ENCODE measurements at regions not wholly inside any gene's neighbourhood (a gene's known extent, or its start where the extent isn't known, plus 50 kb on each side); places are given as distances from the start of the nearest gene placed in this dataset.
A peak's percentile ranks its signal among the peaks of the same experiment; 100 is the strongest.

DNA sequence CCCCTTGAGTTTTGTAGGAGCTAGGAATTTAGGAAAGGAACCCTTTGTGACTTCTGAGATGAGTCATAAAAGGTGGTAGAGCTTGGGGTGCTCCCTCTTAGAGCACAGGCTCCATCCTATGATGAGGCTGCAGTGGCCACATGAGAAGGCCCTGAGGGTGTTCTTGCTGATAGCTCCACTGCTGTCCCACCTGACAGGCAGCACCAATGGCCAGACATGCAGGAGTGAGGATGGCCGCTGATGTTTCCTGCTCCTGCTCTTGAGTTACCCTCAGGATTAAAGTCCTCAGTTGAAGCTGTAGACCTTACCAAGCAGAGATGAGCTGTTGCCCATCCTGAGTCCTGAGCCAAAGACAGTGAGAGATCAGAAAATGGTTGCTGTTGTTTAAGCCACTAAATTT lies 512.1 kb downstream of the CDH26 start:
- H3K36me3 Mint-ChIP-seq (ENCODE audit: low read depth): no peaks in the 10 kb centered on the region

DNA sequence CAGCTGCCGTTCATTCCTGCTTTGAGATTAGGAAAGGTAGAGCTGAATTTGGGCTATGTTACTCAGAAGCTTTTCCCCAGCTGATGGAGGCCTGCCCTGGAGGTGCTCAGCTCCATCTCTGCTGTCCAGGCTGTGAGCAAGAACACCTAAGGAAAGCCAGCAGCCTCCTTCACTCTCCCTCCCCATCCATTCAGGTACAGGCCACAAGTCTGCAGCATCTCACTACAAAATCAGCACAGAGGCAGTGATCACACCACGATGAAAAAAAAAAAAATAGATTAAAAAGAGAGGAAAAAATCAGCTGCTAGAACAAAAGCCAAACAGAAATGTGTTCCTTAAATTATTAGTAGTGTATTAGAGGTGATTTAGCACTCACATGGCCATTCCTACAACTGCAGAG lies 515.0 kb downstream of the CDH26 start:
- no peaks in the 10 kb centered on the region for H3K36me3 Mint-ChIP-seq (ENCODE audit: low read depth)
- H3K4me1 Mint-ChIP-seq: peaks cover 8% of the 10 kb centered on the region
- Histone ChIP-seq H3K27ac (ENCODE audit: low read depth, low read length) (no peak overlapping the region), H3K36me3 (ENCODE audit: control insufficient read depth, insufficient read depth, low read length) (no peaks in the 10 kb centered on the region), H3K9ac (ENCODE audit: extremely low read depth, low read length, poor library complexity, severe bottlenecking) (no peak overlapping the region), H3K9me3 (ENCODE audit: control insufficient read depth, low read length) (no peaks in the 10 kb centered on the region), H3K27me3 (ENCODE audit: control insufficient read depth, insufficient read depth, low read length, poor library complexity, severe bottlenecking) (no peaks in the 10 kb centered on the region), H3K4me1 (ENCODE audit: control insufficient read depth, insufficient read depth, low read length) (no peaks in the 10 kb centered on the region), H3K4me3 (ENCODE audit: low read length) (no peak overlapping the region)
- H3K4me3 Mint-ChIP-seq: no peak overlapping the region
- 75 to 88% methylated on average over 1 to 2 of the region's 2 CpGs for WGBS, 2 experiments (ENCODE audit: insufficient coverage in 1 of 2, insufficient read length in 1 of 2)
- no peaks in the 10 kb centered on the region for H3K27me3 Mint-ChIP-seq (ENCODE audit: insufficient read depth)
- H3K9me3 Mint-ChIP-seq: no peaks in the 10 kb centered on the region
- H3K27ac Mint-ChIP-seq: no peak overlapping the region
- TF ChIP-seq, protein P1, sequence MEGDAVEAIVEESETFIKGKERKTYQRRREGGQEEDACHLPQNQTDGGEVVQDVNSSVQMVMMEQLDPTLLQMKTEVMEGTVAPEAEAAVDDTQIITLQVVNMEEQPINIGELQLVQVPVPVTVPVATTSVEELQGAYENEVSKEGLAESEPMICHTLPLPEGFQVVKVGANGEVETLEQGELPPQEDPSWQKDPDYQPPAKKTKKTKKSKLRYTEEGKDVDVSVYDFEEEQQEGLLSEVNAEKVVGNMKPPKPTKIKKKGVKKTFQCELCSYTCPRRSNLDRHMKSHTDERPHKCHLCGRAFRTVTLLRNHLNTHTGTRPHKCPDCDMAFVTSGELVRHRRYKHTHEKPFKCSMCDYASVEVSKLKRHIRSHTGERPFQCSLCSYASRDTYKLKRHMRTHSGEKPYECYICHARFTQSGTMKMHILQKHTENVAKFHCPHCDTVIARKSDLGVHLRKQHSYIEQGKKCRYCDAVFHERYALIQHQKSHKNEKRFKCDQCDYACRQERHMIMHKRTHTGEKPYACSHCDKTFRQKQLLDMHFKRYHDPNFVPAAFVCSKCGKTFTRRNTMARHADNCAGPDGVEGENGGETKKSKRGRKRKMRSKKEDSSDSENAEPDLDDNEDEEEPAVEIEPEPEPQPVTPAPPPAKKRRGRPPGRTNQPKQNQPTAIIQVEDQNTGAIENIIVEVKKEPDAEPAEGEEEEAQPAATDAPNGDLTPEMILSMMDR (conservative IDR thresholded peaks at IDR 0.05): no peak
- peak; percentile 38 for DNase-seq

More for the DNA sequence above, 512.1 kb downstream of the CDH26 start:
- Histone ChIP-seq H3K27me3 (ENCODE audit: control insufficient read depth, insufficient read depth, low read length, poor library complexity, severe bottlenecking) (no peaks in the 10 kb centered on the region), H3K9me3 (ENCODE audit: control insufficient read depth, low read length) (no peaks in the 10 kb centered on the region), H3K27ac (ENCODE audit: low read depth, low read length) (no peak overlapping the region), H3K9ac (ENCODE audit: extremely low read depth, low read length, poor library complexity, severe bottlenecking) (no peak overlapping the region), H3K36me3 (ENCODE audit: control insufficient read depth, insufficient read depth, low read length) (no peaks in the 10 kb centered on the region), H3K4me1 (ENCODE audit: control insufficient read depth, insufficient read depth, low read length) (no peaks in the 10 kb centered on the region), H3K4me3 (ENCODE audit: low read length) (no peak overlapping the region)
- no peak overlapping the region for H3K4me3 Mint-ChIP-seq
- peaks cover 4% of the 10 kb centered on the region for H3K27me3 Mint-ChIP-seq (ENCODE audit: insufficient read depth)
- TF ChIP-seq, protein P1 (conservative IDR thresholded peaks at IDR 0.05): no peak
- peaks cover 11% of the 10 kb centered on the region for H3K4me1 Mint-ChIP-seq
- peak; percentile 13 for DNase-seq
- no peak overlapping the region for H3K27ac Mint-ChIP-seq
- WGBS, 2 experiments (ENCODE audit: insufficient coverage in 1 of 2, insufficient read length in 1 of 2): 92 to 100% methylated on average over 1 of the region's 1 CpG
- no peaks in the 10 kb centered on the region for H3K9me3 Mint-ChIP-seq

DNA sequence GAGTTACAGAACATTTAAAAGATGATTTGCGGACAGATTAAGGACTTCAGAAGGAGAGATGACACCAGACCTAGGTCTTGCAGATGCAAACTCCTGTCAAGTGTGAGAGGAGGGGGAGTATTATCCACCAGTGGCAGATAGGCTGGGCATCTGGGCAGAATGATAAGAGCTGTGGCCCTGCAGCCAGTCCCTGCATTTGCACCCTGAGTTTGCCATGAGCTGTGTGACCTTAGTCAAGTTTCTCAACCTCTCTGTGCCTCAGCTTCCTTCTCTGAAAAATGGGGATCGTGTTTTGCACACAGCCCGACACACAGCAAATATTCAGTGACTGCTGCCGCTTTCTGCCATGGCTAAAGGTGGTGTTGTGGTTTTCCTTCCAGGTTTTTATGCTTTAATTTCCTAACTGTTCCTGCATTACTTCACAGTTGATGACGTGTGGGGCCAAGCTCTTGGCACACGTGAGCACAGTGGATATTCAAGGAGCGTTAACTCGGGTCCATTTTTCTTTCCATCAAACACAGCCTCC lies 516.2 kb downstream of the CDH26 start:
- Mint-ChIP-seq H3K27ac (no peak overlapping the region), H3K4me1 (peaks cover 8% of the 10 kb centered on the region), H3K9me3 (no peaks in the 10 kb centered on the region), H3K36me3 (ENCODE audit: low read depth) (no peaks in the 10 kb centered on the region), H3K27me3 (ENCODE audit: insufficient read depth) (no peaks in the 10 kb centered on the region), H3K4me3 (no peak overlapping the region)
- TF ChIP-seq, protein P1 (conservative IDR thresholded peaks at IDR 0.05): no peak
- no peak overlapping the region for H3K4me3 ChIP-seq (ENCODE audit: low read length)
- H3K9ac ChIP-seq (ENCODE audit: extremely low read depth, low read length, poor library complexity, severe bottlenecking): no peak overlapping the region
- no peak overlapping the region for H3K27ac ChIP-seq (ENCODE audit: low read depth, low read length)
- no peaks in the 10 kb centered on the region for H3K4me1 ChIP-seq (ENCODE audit: control insufficient read depth, insufficient read depth, low read length)
- DNase-seq: no peak
- H3K36me3 ChIP-seq (ENCODE audit: control insufficient read depth, insufficient read depth, low read length): no peaks in the 10 kb centered on the region
- H3K27me3 ChIP-seq (ENCODE audit: control insufficient read depth, insufficient read depth, low read length, poor library complexity, severe bottlenecking): no peaks in the 10 kb centered on the region
- no peaks in the 10 kb centered on the region for H3K9me3 ChIP-seq (ENCODE audit: control insufficient read depth, low read length)
- WGBS, 2 experiments (ENCODE audit: insufficient coverage in 1 of 2, insufficient read length in 1 of 2): 87 to 89% methylated on average over 3 to 8 of the region's 8 CpGs

All from endodermal cell (in vitro differentiated cells).